ENCODE measurements at regions not wholly inside any gene's neighbourhood (a gene's known extent, or its start where the extent isn't known, plus 50 kb on each side); places are given as distances from the start of the nearest gene placed in this dataset.

DNA sequence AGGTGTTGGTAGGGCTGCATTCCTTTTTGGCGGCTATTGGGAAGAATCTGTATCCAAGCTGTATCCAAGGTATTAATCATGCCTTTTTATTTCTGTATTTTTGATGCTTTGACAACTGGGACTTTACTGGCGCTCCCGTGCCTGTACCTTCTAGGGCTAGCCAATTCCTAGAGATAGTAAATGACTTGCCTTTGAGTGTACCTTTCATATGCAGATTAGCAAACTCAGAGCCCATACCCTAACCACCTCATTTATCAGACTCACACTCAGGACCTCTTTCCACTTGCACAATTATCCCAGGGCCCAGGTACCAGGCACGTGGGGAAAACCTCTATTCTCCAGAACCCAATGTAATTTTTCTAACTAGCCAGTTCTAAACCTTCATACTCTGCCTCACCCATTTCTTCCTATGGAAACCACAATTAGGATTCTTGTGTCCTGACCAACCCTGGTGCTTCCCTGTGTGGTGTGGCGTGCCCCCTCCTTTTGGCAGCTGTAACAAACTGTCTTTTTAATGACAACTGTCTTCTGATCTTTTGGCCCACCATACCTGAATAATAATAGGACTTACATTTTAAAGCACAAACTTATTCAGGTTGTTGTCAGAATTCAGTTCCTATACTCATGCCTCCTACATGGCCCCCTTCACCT, 65.8 kb upstream of the PNPT1 start:
- H3K9me3 ChIP-seq = no peaks in the 10 kb centered on the region
- H3K4me3 ChIP-seq = no peak overlapping the region
- H3K4me1 ChIP-seq = no peaks in the 10 kb centered on the region
- no peak overlapping the region for H3K27ac ChIP-seq
- TF ChIP-seq, protein P1, sequence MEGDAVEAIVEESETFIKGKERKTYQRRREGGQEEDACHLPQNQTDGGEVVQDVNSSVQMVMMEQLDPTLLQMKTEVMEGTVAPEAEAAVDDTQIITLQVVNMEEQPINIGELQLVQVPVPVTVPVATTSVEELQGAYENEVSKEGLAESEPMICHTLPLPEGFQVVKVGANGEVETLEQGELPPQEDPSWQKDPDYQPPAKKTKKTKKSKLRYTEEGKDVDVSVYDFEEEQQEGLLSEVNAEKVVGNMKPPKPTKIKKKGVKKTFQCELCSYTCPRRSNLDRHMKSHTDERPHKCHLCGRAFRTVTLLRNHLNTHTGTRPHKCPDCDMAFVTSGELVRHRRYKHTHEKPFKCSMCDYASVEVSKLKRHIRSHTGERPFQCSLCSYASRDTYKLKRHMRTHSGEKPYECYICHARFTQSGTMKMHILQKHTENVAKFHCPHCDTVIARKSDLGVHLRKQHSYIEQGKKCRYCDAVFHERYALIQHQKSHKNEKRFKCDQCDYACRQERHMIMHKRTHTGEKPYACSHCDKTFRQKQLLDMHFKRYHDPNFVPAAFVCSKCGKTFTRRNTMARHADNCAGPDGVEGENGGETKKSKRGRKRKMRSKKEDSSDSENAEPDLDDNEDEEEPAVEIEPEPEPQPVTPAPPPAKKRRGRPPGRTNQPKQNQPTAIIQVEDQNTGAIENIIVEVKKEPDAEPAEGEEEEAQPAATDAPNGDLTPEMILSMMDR (IDR thresholded peaks at IDR 0.05) = no peak
- H3K36me3 ChIP-seq = no peaks in the 10 kb centered on the region
- no peaks in the 10 kb centered on the region for H3K27me3 ChIP-seq
- no peak for DNase-seq (ENCODE audit: low spot score)

DNA sequence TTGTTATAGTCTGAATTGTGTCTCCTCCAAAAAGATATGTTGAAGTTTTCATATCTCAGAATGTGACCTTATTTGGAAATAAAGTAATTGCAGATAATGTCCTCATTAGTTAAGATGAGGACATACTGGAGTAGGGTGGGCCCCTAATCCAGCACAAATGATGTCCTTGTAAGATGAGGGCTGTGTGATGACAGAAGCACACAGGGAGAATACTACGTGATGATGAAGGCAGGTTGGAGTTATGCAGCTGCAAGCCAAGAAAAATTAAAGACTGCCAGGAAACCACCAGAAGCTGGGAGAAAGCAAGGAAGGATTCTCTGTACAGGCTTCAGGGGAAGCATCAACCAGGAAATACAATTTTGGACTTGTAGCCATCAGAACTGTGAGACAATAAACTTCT, 58.3 kb upstream of the PNPT1 start:
- no peaks in the 10 kb centered on the region for H3K27me3 ChIP-seq
- H3K27ac ChIP-seq = no peak overlapping the region
- TF ChIP-seq, protein P1 (IDR thresholded peaks at IDR 0.05) = no peak
- H3K4me1 ChIP-seq = no peaks in the 10 kb centered on the region
- no peak for DNase-seq (ENCODE audit: low spot score)
- H3K9me3 ChIP-seq = no peaks in the 10 kb centered on the region
- H3K4me3 ChIP-seq = no peak overlapping the region
- H3K36me3 ChIP-seq = no peaks in the 10 kb centered on the region

DNA sequence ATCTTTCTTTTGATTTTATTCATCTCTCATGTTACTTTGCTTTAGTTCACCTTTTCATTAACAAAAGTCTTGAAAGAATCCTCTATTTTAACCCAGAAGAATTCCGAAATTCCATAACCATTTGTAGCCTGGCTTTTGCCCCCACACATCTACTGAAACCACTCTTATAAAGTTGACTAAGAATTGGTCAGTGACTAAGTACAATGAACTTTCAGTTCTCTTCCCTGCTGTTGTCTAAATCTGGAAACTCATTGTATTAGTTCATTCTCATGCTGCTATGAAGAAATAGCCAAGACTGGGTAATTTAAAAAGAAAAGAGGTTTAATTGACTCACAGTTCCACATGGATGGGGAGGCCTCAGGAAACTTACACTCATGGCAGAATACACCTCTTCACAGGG, 49.9 kb upstream of the PNPT1 start:
- H3K27me3 ChIP-seq = no peaks in the 10 kb centered on the region
- TF ChIP-seq, protein P1 (IDR thresholded peaks at IDR 0.05) = no peak
- H3K27ac ChIP-seq = no peak overlapping the region
- no peak for DNase-seq (ENCODE audit: low spot score)
- H3K9me3 ChIP-seq = no peaks in the 10 kb centered on the region
- no peak overlapping the region for H3K4me3 ChIP-seq
- no peaks in the 10 kb centered on the region for H3K36me3 ChIP-seq
- no peaks in the 10 kb centered on the region for H3K4me1 ChIP-seq
